NCI-H1048 (cell line): ENCODE measurements at regions not wholly inside any gene's neighbourhood (a gene's known extent, or its start where the extent isn't known, plus 50 kb on each side); places are given as distances from the start of the nearest gene placed in this dataset.
"Not testable (repeated sequence)": the region's sequence is repeated elsewhere in the genome, so short reads cannot be mapped to it uniquely, and the experiment has no call there.

Experiments
- DNase-seq: peaks from one replicate; lab custom pipeline; 2025; lab: John Stamatoyannopoulos, UW

DNA sequence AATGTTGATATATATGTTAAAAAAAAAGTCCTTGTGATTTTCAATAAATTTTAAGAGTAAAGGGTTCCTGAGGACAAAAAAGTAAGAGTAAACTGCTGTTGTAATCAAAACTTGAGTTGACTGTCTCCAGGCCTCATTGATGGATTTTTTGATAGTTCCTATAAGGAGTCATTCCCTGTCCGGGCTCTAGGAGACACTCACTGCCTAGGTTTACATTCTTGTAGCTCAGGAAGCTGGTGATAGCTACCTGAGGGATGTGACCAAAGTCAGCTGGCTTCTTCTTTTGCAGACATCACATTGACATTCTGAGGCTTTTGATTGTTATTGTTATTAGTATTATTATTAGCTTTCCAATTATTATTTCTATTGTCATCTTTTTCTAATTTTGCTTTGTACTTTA is 116.5 kb upstream of the FBXL7 start:
- no peak for DNase-seq

- no peak for DNase-seq
Observed at GRCh38 chr5:15383021-15383420, 117.0 kb upstream of the FBXL7 start.

GRCh38 chr5:15377573-15378340 is 122.2 kb upstream of the FBXL7 start:
- no peak for DNase-seq

GRCh38 chr5:15376803-15377202 is 123.2 kb upstream of the FBXL7 start:
- DNase-seq = no peak

GRCh38 chr5:15376088-15376487 is 123.9 kb upstream of the FBXL7 start:
- no peak for DNase-seq

DNA sequence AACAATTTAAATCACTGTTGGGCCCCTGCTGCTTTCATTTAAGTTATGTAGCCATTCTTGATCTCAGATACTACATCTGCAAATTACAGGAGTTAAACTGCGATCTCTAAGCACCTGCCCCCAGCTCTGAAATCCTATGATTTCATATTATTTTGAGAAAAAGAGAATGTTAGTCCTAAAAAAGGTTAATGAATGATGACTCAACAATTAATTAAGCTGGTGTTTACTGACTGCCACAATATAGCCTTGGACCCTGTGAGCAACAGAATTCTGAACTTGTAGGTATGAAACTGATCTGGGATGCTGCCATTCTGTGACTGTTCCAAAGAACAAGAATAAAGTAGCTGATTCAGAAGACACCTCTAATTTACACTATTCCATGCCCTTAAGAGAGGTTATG is 124.4 kb upstream of the FBXL7 start:
- no peak for DNase-seq

DNA sequence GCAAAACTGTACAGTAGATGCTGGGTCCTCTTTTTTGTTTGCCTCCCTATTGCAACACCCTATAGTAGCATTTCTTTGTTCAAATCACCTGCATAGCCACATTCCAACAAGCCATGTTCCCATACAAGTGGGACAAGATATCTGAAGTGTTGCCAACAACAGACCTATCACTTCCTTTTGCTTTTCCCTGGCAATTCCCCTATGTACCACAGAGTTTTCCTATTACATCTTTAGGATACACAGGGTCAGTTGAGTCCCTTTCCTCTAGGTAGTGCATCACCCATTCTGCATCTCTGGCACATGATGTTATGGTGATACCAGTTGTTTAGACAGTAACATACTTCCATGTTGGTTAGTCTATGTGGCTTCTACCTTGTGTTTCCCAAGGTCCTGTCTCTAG is 125.1 kb upstream of the FBXL7 start:
- no peak for DNase-seq

DNA sequence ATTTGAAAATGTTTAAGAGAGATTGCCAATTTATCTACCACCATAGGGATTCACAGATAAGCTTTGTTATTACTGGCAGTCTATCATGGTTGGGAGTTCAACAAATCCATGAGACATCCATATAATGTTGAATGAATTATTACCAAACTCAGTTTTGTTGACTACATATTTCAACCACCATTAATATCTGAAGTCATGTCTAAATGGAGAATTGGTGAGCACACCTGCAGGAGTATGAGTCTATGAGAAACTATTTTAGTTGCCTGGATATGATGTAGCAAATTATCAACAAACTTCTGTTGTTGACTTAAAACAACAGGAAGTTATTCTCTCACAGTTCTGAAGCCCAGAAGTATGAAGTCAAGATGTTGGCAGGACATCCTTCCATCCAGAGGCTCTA is 126.8 kb upstream of the FBXL7 start:
- DNase-seq = no peak

DNA sequence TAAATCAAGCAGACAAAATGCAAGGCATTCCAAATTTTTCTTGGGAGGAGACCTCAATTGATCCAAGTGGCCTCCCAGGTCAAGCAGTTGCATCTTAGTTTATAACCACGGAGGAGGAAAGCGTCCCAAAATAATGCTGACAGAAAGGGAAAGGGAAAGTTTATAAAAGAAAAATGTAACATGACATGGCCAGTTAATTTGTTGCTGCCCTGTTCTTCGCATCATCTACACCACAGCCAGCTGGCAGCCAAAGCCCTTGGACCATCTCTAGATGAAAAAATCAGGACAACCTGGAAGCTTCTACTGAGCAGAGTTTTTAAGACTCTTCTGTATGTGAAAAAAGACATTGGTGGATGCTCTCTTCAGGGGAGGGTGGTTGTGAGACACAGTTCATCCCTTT is 128.8 kb upstream of the FBXL7 start:
- DNase-seq = no peak

DNA sequence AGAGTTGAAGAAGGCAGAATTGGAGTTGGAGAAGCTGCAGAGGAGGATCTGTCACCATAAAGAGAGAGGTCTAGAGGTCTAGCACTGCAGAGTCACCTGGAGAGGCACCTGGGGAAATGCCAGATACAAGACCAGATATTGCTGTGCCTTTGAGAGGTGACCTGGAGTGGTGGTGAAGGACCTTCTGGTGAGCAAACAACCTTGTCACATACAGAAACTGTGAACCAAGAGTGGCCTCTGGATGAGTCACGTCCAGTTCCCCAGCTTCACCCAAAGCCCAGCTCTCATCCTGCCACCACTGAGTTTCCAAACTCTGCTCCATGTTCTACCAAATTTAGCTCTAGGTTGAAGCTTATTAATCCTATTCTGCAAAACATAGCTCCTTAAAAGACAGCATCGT is 131.1 kb upstream of the FBXL7 start:
- no peak for DNase-seq

- no peak for DNase-seq
Observed at GRCh38 chr5:15367489-15367888, 132.5 kb upstream of the FBXL7 start.

DNA sequence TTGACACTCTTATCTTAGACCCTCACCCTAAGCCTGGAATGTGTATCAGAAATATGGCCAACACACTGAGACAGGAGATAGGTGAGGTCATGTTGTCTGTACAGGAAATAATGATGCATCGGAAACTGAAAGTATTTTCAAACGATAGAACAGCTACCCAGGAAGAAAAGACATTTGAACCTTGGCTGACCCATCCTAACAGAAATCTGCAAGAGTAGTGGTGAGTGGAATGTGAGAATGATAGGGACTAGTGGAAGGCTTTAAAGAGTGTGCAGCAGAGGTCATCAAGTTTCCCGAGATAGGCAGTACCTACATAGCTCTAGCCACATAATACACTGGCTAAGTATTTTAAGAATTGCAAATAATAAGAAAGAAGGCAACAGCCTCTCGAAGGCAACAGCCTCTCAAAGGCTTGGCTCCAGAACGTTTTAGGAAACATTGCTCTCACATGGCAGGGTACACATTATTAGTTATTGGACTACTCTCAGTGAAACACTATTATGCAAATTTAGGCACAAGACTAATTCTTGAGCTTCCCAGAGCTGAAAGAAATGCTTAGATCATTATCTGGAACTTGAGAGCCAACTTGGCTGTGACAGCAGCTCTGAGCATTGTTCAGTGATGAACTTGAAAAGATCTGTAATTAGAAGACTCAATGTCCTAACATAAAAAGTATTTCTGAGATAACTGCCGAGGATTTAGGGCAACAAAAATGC is 133.1 kb upstream of the FBXL7 start:
- DNase-seq = no peak

- DNase-seq = no peak
Observed at GRCh38 chr5:15365070-15365469, 134.9 kb upstream of the FBXL7 start.

DNA sequence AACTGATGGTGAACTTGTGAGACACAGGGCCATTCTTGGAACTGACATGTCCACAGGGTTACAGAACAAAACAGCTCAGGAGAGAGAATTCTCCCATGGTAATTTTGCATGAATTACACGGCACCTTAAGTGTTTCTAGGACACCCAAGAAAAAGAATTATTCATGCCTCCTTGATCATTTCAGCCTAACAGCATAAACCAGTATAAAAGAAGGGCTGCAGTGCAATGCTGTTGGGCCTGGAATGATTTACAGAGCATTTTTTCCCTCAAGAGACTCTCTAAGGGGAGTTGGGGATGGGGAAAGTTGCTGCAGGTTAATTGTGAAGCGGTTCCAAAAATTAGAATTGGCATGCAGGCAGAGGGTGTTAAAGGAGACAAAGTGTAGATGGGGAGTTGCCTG is 136.4 kb upstream of the FBXL7 start:
- no peak for DNase-seq

- not testable (repeated sequence) for DNase-seq
Observed at GRCh38 chr5:15357092-15357453, 142.9 kb upstream of the FBXL7 start.

DNA sequence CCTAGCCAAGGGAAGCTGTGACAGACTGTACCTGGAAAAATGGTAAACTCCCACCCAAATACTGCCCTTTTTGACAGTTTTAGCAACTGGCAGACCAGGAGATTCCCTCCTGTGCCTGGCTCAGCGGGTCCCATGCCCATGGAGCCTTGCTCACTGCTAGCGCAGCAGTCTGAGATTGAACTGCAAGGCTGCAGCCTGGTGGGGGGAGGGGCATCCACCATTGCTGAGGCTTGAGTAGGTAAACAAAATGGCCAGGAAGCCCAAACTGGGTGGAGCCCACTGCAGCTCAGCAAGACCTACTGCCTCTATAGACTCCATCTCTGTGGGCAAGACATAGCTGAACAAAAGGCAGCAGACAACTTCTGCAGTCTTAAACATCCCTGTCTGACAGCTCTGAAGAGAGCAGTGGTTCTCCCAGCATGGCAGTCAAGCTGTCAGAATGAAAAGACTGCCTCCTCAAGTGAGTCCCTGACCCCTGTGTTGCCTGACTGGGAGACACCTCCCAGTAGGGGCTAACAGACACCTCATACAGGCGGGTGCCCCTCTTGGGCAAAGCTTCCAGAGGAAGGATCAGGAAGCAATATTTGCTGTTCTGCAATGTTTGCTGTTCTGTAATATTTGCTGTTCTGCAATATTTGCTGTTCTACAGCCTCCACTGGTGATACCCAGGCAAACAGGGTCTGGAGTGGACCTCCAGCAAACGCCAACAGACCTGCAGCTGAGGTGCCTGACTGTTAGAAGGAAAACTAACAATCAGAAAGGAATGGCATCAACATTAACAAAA is 143.5 kb upstream of the FBXL7 start:
- DNase-seq = not testable (repeated sequence)

GRCh38 chr5:15354021-15354420 is 146.0 kb upstream of the FBXL7 start:
- DNase-seq = peak; percentile 61

GRCh38 chr5:15353086-15353645 is 146.8 kb upstream of the FBXL7 start:
- DNase-seq = no peak

DNA sequence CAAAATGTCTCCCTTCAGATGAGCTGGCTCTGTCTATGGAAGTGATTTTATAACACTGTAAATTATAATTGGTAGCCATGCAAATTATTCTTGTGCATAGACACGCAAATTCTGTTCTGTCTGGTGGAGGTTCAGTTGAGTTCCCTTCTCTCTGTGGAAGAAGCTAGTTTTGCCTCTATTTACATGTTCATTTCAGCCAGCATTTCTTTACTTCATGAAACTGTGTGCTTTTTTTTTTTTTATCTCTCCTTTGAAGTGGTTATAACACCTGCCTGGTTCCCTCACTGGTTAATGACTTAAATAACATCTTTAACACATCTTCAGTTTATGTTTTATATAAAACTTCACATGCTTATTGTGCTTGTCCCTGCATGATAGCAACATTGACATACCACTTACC is 149.4 kb upstream of the FBXL7 start:
- no peak for DNase-seq

DNA sequence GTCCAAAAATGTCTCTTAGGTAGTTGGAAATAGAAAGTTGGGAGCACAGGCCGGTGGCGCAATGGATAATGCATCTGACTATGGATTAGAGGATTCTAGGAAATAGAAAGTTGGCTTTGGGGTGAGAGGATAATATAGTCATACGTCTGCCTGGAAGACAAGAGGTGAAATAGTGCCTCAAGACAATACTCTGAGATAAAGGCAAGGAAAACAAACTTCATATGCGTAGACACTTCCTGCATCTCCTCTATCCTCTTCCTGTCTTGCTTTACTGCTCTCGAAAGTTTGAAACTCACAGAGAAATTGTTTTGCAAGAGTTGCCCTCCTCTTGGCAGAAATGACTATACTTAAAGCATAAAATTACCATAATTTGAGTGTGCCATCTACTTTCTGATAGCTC is 153.2 kb upstream of the FBXL7 start:
- no peak for DNase-seq

GRCh38 chr5:15344954-15345353 is 155.0 kb upstream of the FBXL7 start:
- no peak for DNase-seq

DNA sequence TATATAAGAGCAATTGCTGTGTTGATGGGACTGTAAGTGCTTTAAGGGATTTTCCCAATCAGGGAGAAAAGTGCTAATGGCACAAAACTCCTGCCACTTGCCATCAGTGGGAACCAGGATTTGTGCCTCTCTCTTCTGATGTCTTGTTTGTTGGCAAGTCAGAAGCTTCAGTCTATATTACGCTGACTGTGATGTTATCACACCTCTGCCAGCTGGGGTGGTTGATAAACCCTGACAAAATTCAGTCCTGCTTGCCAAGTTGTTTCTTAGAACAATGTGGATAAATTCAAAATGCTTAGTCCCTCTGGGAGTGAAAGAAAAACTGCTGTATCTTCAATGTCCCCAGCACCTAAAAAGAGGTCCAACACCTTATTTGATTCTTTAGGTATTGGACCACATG is 161.4 kb upstream of the FBXL7 start:
- DNase-seq = no peak
